GM23338 (cell line): ENCODE measurements at regions not wholly inside any gene's neighbourhood (a gene's known extent, or its start where the extent isn't known, plus 50 kb on each side); places are given as distances from the start of the nearest gene placed in this dataset.

Experiments
- ATAC-seq: fragments of 200-7000 bp; cut with Tn5 transposase; 3 replicates; pipeline ENCODE4 v1.9.1; 2020
- DNase-seq: peaks from one replicate; pipeline ENCODE4 v3.0.0-alpha.2; 2015; ENCODE audit warnings: low spot score
- H2AFZ ChIP-seq: fragments of 200-600 bp; sonication (generic); 2 replicates; pipeline ENCODE4 v1.8.0; 2016; ENCODE audit warnings: antibody characterized with exemption, mild to moderate bottlenecking, moderate library complexity
- H3F3A ChIP-seq: fragments of 200-600 bp; sonication (generic); replicated peaks from 2 replicates; pipeline ENCODE4 v1.8.0; 2017; ENCODE audit warnings: antibody characterized with exemption, mixed run types, low read depth
- H3K27ac ChIP-seq: fragments of 200-600 bp; sonication (generic); 2 replicates; pipeline ENCODE4 v1.6.1; 2016; ENCODE audit warnings: low read depth
- H3K27me3 ChIP-seq: fragments of 200-600 bp; sonication (generic); 2 replicates; pipeline ENCODE4 v1.8.0; 2016; ENCODE audit warnings: mild to moderate bottlenecking, mixed run types, moderate library complexity; ENCODE audit not compliant: insufficient read depth
- H3K36me3 ChIP-seq: fragments of 200-600 bp; sonication (generic); 2 replicates; pipeline ENCODE4 v1.8.0; 2016; ENCODE audit warnings: mild to moderate bottlenecking; ENCODE audit not compliant: insufficient read depth
- H3K4me1 ChIP-seq: fragments of 200-600 bp; sonication (generic); 2 replicates; pipeline ENCODE4 v1.8.0; 2016; ENCODE audit warnings: mild to moderate bottlenecking, moderate library complexity; ENCODE audit not compliant: insufficient read depth
- H3K4me2 ChIP-seq: fragments of 200-600 bp; sonication (generic); 2 replicates; pipeline ENCODE4 v1.7.1; 2017; ENCODE audit warnings: mixed run types
- H3K4me3 ChIP-seq: fragments of 200-600 bp; sonication (generic); 2 replicates; pipeline ENCODE4 v1.6.1; 2016; ENCODE audit warnings: mixed run types
- H3K79me2 ChIP-seq: fragments of 200-600 bp; sonication (generic); replicated peaks from 2 replicates; pipeline ENCODE4 v1.8.0; 2017; ENCODE audit warnings: mild to moderate bottlenecking; ENCODE audit not compliant: insufficient read depth
- H3K9me2 ChIP-seq: fragments of 200-600 bp; sonication (generic); 2 replicates; pipeline ENCODE4 v1.8.0; 2017; ENCODE audit not compliant: insufficient read depth
- H4K20me1 ChIP-seq: fragments of 200-600 bp; sonication (generic); replicated peaks from 2 replicates; pipeline ENCODE4 v1.8.0; 2017; ENCODE audit warnings: mild to moderate bottlenecking; ENCODE audit not compliant: insufficient read depth
- H3K27ac Mint-ChIP-seq: 2 replicates; pipeline ENCODE4 v1.8.0; 2020; ENCODE audit warnings: inconsistent platforms, mild to moderate bottlenecking, moderate library complexity, mixed read lengths
- H3K27me3 Mint-ChIP-seq: 3 replicates; pipeline ENCODE4 v1.8.0; 2022; ENCODE audit warnings: low read depth, mild to moderate bottlenecking, moderate library complexity, mixed read lengths, inconsistent platforms; ENCODE audit not compliant: insufficient read depth, poor library complexity
- H3K36me3 Mint-ChIP-seq: 3 replicates; pipeline ENCODE4 v1.8.0; 2021; ENCODE audit warnings: low read depth, mild to moderate bottlenecking, inconsistent platforms, moderate library complexity, mixed read lengths
- H3K4me1 Mint-ChIP-seq: 3 replicates; pipeline ENCODE4 v1.8.0; 2020; ENCODE audit warnings: mild to moderate bottlenecking, inconsistent platforms, mixed read lengths
- H3K4me3 Mint-ChIP-seq: 3 replicates; pipeline ENCODE4 v1.8.0; 2021; ENCODE audit warnings: moderate library complexity, mild to moderate bottlenecking, inconsistent platforms, mixed read lengths
- H3K9me3 Mint-ChIP-seq: 3 replicates; pipeline ENCODE4 v1.8.0; 2020; ENCODE audit warnings: moderate library complexity, mild to moderate bottlenecking, inconsistent platforms, mixed read lengths
- CREB1 ChIP-seq: fragments of 250-450 bp; sonication (Bioruptor Pico); IDR thresholded peaks from 2 replicates; pipeline ENCODE4 v1.5.0; 2020; ENCODE audit warnings: low read depth, mild to moderate bottlenecking, moderate library complexity
- CTCF ChIP-seq, 2 experiments: fragments of 200-600 bp in 1 of 2; sonication (generic) in 1 of 2; conservative IDR thresholded peaks; 2 replicates each; pipeline versions ENCODE4 v1.5.1 to v1.6.1; 2016 to 2017; ENCODE audit warnings: antibody characterized with exemption in 2 of 2, low read depth in 2 of 2, mild to moderate bottlenecking in 2 of 2, moderate library complexity in 1 of 2
- EZH2 ChIP-seq: fragments of 200-600 bp; sonication (generic); IDR thresholded peaks from one replicate; pipeline ENCODE4 v1.8.0; 2017; ENCODE audit warnings: antibody characterized with exemption, mild to moderate bottlenecking, low read depth; ENCODE audit not compliant: unreplicated experiment
- EZH2phosphoT487 ChIP-seq: fragments of 200-600 bp; sonication (generic); IDR thresholded peaks from one replicate; pipeline ENCODE4 v1.8.1; 2018; ENCODE audit warnings: antibody characterized with exemption; ENCODE audit not compliant: unreplicated experiment
- JUNB ChIP-seq: IDR thresholded peaks from one replicate; pipeline ENCODE4 v1.6.1; 2016; ENCODE audit warnings: antibody characterized with exemption; ENCODE audit not compliant: unreplicated experiment
- NANOG ChIP-seq: IDR thresholded peaks from 2 replicates; pipeline ENCODE4 v1.6.1; 2016; ENCODE audit warnings: antibody characterized with exemption, borderline replicate concordance
- STAT1 ChIP-seq: IDR thresholded peaks from one replicate; pipeline ENCODE4 v1.6.1; 2016; ENCODE audit warnings: antibody characterized with exemption; ENCODE audit not compliant: unreplicated experiment
- ZNF114 ChIP-seq: fragments of 250-450 bp; sonication (Bioruptor Pico); IDR thresholded peaks from 2 replicates; pipeline ENCODE4 v1.5.0; 2020; ENCODE audit warnings: mild to moderate bottlenecking, moderate library complexity
- ZNF331 ChIP-seq: fragments of 250-450 bp; sonication (Bioruptor Pico); IDR thresholded peaks from 2 replicates; pipeline ENCODE4 v1.5.0; 2020; ENCODE audit warnings: low read depth, mild to moderate bottlenecking, moderate library complexity
- TF ChIP-seq, protein P1 (sequence below): IDR thresholded peaks from one replicate; pipeline ENCODE4 v1.6.1; 2018; ENCODE audit warnings: antibody characterized with exemption; ENCODE audit not compliant: unreplicated experiment
- TF ChIP-seq, protein P2 (sequence below): IDR thresholded peaks from 2 replicates; pipeline ENCODE4 v1.6.1; 2016; ENCODE audit warnings: antibody characterized with exemption

- no peak for TF ChIP-seq CREB1 (CRISPR knock-in tag)
- TF ChIP-seq EZH2phosphoT487 = no peak
- no peak for TF ChIP-seq ZNF114 (CRISPR knock-in tag)
- TF ChIP-seq, protein P1, sequence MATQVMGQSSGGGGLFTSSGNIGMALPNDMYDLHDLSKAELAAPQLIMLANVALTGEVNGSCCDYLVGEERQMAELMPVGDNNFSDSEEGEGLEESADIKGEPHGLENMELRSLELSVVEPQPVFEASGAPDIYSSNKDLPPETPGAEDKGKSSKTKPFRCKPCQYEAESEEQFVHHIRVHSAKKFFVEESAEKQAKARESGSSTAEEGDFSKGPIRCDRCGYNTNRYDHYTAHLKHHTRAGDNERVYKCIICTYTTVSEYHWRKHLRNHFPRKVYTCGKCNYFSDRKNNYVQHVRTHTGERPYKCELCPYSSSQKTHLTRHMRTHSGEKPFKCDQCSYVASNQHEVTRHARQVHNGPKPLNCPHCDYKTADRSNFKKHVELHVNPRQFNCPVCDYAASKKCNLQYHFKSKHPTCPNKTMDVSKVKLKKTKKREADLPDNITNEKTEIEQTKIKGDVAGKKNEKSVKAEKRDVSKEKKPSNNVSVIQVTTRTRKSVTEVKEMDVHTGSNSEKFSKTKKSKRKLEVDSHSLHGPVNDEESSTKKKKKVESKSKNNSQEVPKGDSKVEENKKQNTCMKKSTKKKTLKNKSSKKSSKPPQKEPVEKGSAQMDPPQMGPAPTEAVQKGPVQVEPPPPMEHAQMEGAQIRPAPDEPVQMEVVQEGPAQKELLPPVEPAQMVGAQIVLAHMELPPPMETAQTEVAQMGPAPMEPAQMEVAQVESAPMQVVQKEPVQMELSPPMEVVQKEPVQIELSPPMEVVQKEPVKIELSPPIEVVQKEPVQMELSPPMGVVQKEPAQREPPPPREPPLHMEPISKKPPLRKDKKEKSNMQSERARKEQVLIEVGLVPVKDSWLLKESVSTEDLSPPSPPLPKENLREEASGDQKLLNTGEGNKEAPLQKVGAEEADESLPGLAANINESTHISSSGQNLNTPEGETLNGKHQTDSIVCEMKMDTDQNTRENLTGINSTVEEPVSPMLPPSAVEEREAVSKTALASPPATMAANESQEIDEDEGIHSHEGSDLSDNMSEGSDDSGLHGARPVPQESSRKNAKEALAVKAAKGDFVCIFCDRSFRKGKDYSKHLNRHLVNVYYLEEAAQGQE = no peak
- TF ChIP-seq NANOG = no peak
- TF ChIP-seq, protein P2, sequence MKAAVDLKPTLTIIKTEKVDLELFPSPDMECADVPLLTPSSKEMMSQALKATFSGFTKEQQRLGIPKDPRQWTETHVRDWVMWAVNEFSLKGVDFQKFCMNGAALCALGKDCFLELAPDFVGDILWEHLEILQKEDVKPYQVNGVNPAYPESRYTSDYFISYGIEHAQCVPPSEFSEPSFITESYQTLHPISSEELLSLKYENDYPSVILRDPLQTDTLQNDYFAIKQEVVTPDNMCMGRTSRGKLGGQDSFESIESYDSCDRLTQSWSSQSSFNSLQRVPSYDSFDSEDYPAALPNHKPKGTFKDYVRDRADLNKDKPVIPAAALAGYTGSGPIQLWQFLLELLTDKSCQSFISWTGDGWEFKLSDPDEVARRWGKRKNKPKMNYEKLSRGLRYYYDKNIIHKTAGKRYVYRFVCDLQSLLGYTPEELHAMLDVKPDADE = no peak
Measured at GRCh38 chr6:90870561-90870960, 283.7 kb upstream of the MAP3K7 start (continued).

DNA sequence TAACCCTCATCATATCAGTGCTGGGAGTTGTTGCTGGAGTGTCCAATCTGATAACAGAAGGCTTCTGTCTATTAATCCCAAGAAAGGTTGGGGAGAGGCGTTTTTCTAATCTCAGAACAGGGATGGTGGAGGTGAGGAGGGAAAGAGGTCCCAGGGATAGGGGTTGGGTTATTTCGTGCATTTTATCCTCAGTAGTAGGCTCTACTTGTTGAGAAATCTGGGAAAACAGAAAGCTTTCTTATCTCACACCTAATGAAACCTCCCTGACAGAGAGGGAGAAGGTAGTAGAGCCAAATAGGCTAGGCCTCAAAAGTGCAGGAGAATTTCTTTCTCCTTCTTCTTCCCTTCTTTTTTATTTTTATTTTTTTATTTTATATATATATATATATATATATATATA lies 281.8 kb upstream of the MAP3K7 start:
- Histone ChIP-seq H3K4me3 (no peak overlapping the region), H3K27ac (no peak overlapping the region), H3K4me1 (no peaks in the 10 kb centered on the region), H3K36me3 (no peaks in the 10 kb centered on the region), H3K27me3 (no peaks in the 10 kb centered on the region), H3K79me2 (no peaks in the 10 kb centered on the region), H3K4me2 (no peak overlapping the region), H3K9me2 (peaks cover 16% of the 10 kb centered on the region), H3F3A (no peaks in the 10 kb centered on the region), H4K20me1 (no peaks in the 10 kb centered on the region), H2AFZ (no peak overlapping the region)
- no peaks in the 10 kb centered on the region for H3K4me1 Mint-ChIP-seq
- no peak for DNase-seq
- ATAC-seq = no peak
- no peaks in the 10 kb centered on the region for H3K36me3 Mint-ChIP-seq
- no peaks in the 10 kb centered on the region for H3K27me3 Mint-ChIP-seq
- no peak overlapping the region for H3K27ac Mint-ChIP-seq
- no peaks in the 10 kb centered on the region for H3K9me3 Mint-ChIP-seq
- H3K4me3 Mint-ChIP-seq = no peak overlapping the region
- no peak for TF ChIP-seq NANOG
- TF ChIP-seq EZH2 = no peak
- no peak for TF ChIP-seq ZNF331 (CRISPR knock-in tag)
- TF ChIP-seq JUNB = no peak
- TF ChIP-seq EZH2phosphoT487 = no peak
- no peak for TF ChIP-seq STAT1
- TF ChIP-seq, protein P1 = no peak
- no peak for TF ChIP-seq CTCF (conservative IDR thresholded peaks at IDR 0.05; ENCODE audit: low read depth in 2 of 2)
- TF ChIP-seq, protein P2 = no peak
